Immature natural killer cell (primary cell): ENCODE measurements at regions not wholly inside any gene's neighbourhood (a gene's known extent, or its start where the extent isn't known, plus 50 kb on each side); places are given as distances from the start of the nearest gene placed in this dataset.

ENCODE experiments used
- DNase-seq, 3 donors: peaks; one replicate each; pipeline ENCODE4 v3.0.0; 2022; ENCODE audit warnings: mixed read lengths in 1 of 3
- H3K27ac Mint-ChIP-seq, 6 donors: one replicate each; pipeline ENCODE4 v1.8.0; 2020; ENCODE audit warnings: mixed read lengths in 6 of 6, mild to moderate bottlenecking in 5 of 6, inconsistent platforms in 4 of 6, moderate library complexity in 3 of 6
- H3K27me3 Mint-ChIP-seq, 3 donors: one replicate each; pipeline ENCODE4 v1.8.0; 2020 to 2021; ENCODE audit warnings: low read depth in 3 of 3, mild to moderate bottlenecking in 3 of 3, mixed read lengths in 3 of 3, moderate library complexity in 3 of 3, inconsistent platforms in 1 of 3
- H3K36me3 Mint-ChIP-seq, 3 donors: one replicate each; pipeline ENCODE4 v1.8.0; 2020; ENCODE audit warnings: mixed read lengths in 3 of 3, inconsistent platforms in 2 of 3, mild to moderate bottlenecking in 2 of 3
- H3K4me1 Mint-ChIP-seq, 2 donors: one replicate each; pipeline ENCODE4 v1.8.0; 2020; ENCODE audit warnings: inconsistent platforms in 2 of 2, mild to moderate bottlenecking in 2 of 2, mixed read lengths in 2 of 2, moderate library complexity in 1 of 2
- H3K4me3 Mint-ChIP-seq, 5 donors: one replicate each; pipeline ENCODE4 v1.8.0; 2020; ENCODE audit warnings: mild to moderate bottlenecking in 5 of 5, mixed read lengths in 5 of 5, inconsistent platforms in 3 of 5, moderate library complexity in 3 of 5
- H3K9me3 Mint-ChIP-seq, 6 donors: one replicate each; pipeline ENCODE4 v1.8.0; 2020; ENCODE audit warnings: mild to moderate bottlenecking in 6 of 6, mixed read lengths in 6 of 6, inconsistent platforms in 4 of 6, moderate library complexity in 3 of 6

- H3K27ac Mint-ChIP-seq: peak overlapping the region; percentile 19 to 93 (median 84)
Measured at GRCh38 chr1:244315996-244316395, 135.7 kb downstream of the ADSS2 start.

DNA sequence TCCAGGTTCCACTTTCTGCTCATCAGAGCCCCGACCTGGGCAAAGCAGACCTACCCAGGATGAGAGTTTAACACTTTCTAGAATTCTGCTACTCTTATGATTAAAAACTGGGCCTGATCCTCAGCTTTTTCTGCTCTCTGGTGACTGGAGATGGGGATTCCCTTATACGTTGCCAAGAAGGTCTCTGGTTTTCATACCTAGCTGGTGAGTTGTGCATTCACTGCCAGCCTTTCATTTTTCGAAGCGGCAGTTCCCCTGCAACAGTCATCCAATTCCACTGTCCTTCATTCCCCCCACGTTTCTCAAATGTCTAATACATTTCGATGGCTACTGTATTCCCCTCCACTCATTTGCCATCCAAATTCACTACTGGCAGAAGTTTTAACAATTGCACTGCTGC lies 135.3 kb downstream of the ADSS2 start:
- peak overlapping the region; percentile 19 to 93 (median 92) for H3K27ac Mint-ChIP-seq
- no peaks in the 10 kb centered on the region for H3K9me3 Mint-ChIP-seq
- peaks cover 6 to 27% (median 9%) of the 10 kb centered on the region in 3 donors for H3K36me3 Mint-ChIP-seq
- H3K4me1 Mint-ChIP-seq: peaks cover 83 to 90% of the 10 kb centered on the region in 2 donors
- DNase-seq: no peak
- peaks cover 0 to 12% (median 7%) of the 10 kb centered on the region in 3 donors for H3K27me3 Mint-ChIP-seq
- H3K4me3 Mint-ChIP-seq: peak overlapping the region in 2 of 5 donors; percentile 13 to 77

More at GRCh38 chr1:244315996-244316395, 135.7 kb downstream of the ADSS2 start:
- H3K4me1 Mint-ChIP-seq: peaks cover 83 to 92% of the 10 kb centered on the region in 2 donors
- DNase-seq: no peak
- H3K9me3 Mint-ChIP-seq: no peaks in the 10 kb centered on the region
- H3K4me3 Mint-ChIP-seq: peak overlapping the region in 1 of 5 donors; percentile 77
- peaks cover 9 to 31% (median 13%) of the 10 kb centered on the region in 3 donors for H3K36me3 Mint-ChIP-seq
- H3K27me3 Mint-ChIP-seq: peaks cover 0 to 12% (median 7%) of the 10 kb centered on the region in 3 donors

DNA sequence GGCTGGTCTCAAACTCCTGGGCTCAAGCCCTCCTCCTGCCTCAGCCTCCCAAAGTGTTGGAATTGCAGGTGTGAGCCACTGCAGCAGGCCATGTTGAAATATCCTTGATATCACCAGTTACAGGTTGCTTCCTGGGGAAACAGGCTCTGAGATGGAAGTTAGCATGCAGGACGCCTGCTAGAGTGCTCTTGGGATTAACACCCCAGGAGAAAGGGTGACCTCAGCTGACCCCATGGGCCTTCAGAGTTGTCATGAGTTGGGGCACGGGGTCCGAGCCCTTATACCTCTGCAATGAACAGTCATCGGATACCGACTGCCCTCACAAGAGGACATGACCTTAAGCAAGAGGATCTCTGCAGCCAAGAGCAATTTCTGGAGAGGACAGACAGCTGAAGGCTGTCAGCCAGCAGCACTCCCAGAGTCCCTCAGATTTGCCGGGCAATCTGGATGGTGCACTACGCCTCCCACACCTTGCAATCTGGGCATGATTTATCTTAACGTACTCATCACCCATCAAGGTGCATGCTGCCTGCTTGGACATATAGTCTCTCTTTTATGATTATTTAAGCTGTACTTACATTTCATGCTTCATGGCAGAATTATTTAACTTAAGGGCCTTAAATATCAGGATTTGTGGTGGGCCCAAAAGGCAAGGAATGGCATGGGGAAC lies 134.6 kb downstream of the ADSS2 start:
- H3K27me3 Mint-ChIP-seq: peaks cover 0 to 12% (median 7%) of the 10 kb centered on the region in 3 donors
- H3K27ac Mint-ChIP-seq: peak overlapping the region; percentile 85 to 93 (median 92)
- H3K4me1 Mint-ChIP-seq: peaks cover 86 to 90% of the 10 kb centered on the region in 2 donors
- peak overlapping the region; percentile 33 to 77 (median 70) for H3K4me3 Mint-ChIP-seq
- no peak for DNase-seq
- H3K36me3 Mint-ChIP-seq: peaks cover 6 to 20% (median 6%) of the 10 kb centered on the region in 3 donors
- H3K9me3 Mint-ChIP-seq: no peaks in the 10 kb centered on the region

DNA sequence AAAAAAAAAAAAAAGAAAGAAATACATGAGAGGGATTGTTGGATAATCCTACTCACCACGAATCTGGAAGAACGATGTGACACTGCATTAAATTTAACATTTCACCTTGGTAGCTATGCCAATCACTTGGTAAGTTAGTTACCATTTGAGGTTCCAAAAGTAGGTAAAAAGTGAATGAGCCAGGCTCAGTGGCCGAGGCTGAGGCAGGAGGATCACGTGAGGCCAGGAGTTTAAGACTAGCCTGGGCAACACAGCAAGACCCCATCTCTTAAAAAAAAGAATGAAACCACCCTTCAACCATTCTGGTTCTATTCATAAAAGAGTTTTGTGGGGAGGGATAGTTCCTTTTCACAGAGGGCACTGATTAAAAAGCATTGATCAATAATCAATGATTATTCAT lies 133.6 kb downstream of the ADSS2 start:
- H3K27ac Mint-ChIP-seq: peak overlapping the region; percentile 87 to 93 (median 92)
- peaks cover 0 to 14% (median 11%) of the 10 kb centered on the region in 3 donors for H3K27me3 Mint-ChIP-seq
- H3K4me3 Mint-ChIP-seq: peak overlapping the region; percentile 70 to 77 (median 76)
- H3K9me3 Mint-ChIP-seq: no peaks in the 10 kb centered on the region
- no peak for DNase-seq
- peaks cover 91 to 97% of the 10 kb centered on the region in 2 donors for H3K4me1 Mint-ChIP-seq
- H3K36me3 Mint-ChIP-seq: peaks cover 3 to 23% (median 10%) of the 10 kb centered on the region in 3 donors

DNA sequence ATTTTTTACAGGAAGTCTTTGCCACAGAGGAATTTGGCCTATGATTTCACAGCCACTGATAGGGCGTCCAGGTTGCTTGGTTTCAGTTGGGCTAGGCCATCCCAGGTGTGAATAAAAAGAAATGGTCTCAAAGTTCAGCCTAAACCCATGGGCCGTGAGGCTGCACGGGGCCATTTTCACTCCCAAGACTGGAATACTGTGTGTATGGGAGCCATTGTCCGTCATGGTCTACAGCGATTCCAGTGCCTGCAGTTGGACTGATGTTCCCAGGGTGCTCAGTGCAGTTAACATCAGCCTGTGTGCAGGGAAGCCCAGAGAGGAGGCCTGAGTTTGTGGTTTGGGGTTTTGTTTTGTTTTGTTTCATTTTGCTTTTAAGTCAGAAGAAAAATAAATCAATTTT lies 133.2 kb downstream of the ADSS2 start:
- DNase-seq: peak; percentile 44 to 50 (median 48)
- peaks cover 0 to 19% (median 10%) of the 10 kb centered on the region in 3 donors for H3K36me3 Mint-ChIP-seq
- peaks cover 0 to 14% (median 14%) of the 10 kb centered on the region in 3 donors for H3K27me3 Mint-ChIP-seq
- peak overlapping the region; percentile 87 to 93 (median 92) for H3K27ac Mint-ChIP-seq
- no peaks in the 10 kb centered on the region for H3K9me3 Mint-ChIP-seq
- peaks cover 91 to 97% of the 10 kb centered on the region in 2 donors for H3K4me1 Mint-ChIP-seq
- peak overlapping the region; percentile 70 to 77 (median 76) for H3K4me3 Mint-ChIP-seq

DNA sequence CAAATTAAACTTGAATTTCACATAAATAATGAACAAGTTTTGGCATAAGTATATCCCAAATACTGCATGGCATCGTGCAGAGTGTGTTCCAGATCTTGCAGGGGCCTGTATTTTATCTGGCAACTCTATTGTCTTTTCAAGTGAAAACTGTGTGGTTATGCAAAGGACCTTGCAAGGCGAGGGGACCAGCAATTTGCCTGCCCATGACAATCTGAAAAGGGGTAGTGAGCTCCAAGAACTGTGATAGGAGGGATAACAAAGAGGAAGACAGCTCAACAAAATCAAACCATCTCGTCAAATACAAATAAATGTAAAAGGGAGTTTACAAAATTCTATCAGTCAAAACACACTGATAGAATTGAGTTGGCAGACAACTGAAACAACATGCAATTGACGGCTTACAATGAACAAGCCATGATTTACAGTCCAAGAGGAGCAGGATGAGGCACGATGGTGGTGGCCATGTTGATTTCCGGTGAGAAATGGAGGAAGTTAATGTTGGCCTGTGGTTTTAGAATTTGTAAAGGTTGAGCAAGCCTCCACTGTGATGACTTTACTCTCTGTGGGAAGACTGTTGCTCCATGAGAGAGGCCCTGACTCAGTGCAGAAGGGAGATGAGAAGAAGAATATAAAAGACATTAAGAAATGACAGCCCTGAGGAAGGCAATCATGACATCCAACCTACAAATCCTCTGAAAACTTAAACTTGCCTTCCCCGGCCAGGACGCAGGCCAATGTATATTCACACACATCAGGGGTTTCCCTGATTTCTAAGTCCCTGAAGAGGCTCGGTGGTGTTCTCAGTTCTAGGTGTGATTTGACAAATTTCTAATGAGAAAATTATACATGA lies 132.2 kb downstream of the ADSS2 start:
- H3K36me3 Mint-ChIP-seq: peaks cover 0 to 15% (median 12%) of the 10 kb centered on the region in 3 donors
- H3K4me1 Mint-ChIP-seq: peaks cover 93 to 98% of the 10 kb centered on the region in 2 donors
- peak overlapping the region; percentile 86 to 100 (median 89) for H3K27ac Mint-ChIP-seq
- peaks cover 0 to 18% (median 14%) of the 10 kb centered on the region in 3 donors for H3K27me3 Mint-ChIP-seq
- H3K9me3 Mint-ChIP-seq: no peaks in the 10 kb centered on the region
- DNase-seq: peak; percentile 84 to 87 (median 87)
- H3K4me3 Mint-ChIP-seq: peak overlapping the region; percentile 61 to 83 (median 82)

GRCh38 chr1:244322181-244322580 lies 129.5 kb downstream of the ADSS2 start:
- H3K27me3 Mint-ChIP-seq: peaks cover 0 to 34% (median 25%) of the 10 kb centered on the region in 3 donors
- H3K4me1 Mint-ChIP-seq: peaks cover 88 to 98% of the 10 kb centered on the region in 2 donors
- peak overlapping the region; percentile 86 to 98 (median 93) for H3K4me3 Mint-ChIP-seq
- no peaks in the 10 kb centered on the region for H3K9me3 Mint-ChIP-seq
- H3K36me3 Mint-ChIP-seq: peaks cover 0 to 8% (median 4%) of the 10 kb centered on the region in 3 donors
- H3K27ac Mint-ChIP-seq: peak overlapping the region; percentile 95 to 100 (median 98)
- DNase-seq: no peak

- H3K27ac Mint-ChIP-seq: peak overlapping the region; percentile 95 to 100 (median 98)
- H3K9me3 Mint-ChIP-seq: no peaks in the 10 kb centered on the region
- H3K4me1 Mint-ChIP-seq: peaks cover 83 to 94% of the 10 kb centered on the region in 2 donors
- peaks cover 0 to 8% (median 4%) of the 10 kb centered on the region in 3 donors for H3K36me3 Mint-ChIP-seq
- peaks cover 0 to 36% (median 25%) of the 10 kb centered on the region in 3 donors for H3K27me3 Mint-ChIP-seq
- DNase-seq: peak; percentile 64 to 80 (median 68)
- peak overlapping the region; percentile 86 to 98 (median 93) for H3K4me3 Mint-ChIP-seq
Measured at GRCh38 chr1:244322791-244323521, 128.8 kb downstream of the ADSS2 start.

GRCh38 chr1:244324176-244324883 lies 127.4 kb downstream of the ADSS2 start:
- Mint-ChIP-seq H3K9me3 (no peaks in the 10 kb centered on the region), H3K4me3 (peak overlapping the region; percentile 86 to 98 (median 93)), H3K27me3 (peaks cover 0 to 34% (median 24%) of the 10 kb centered on the region in 3 donors), H3K36me3 (peaks cover 0 to 8% (median 4%) of the 10 kb centered on the region in 3 donors), H3K27ac (peak overlapping the region; percentile 95 to 100 (median 98)), H3K4me1 (peaks cover 72 to 80% of the 10 kb centered on the region in 2 donors)
- peak in 1 of 3 donors; percentile 19 for DNase-seq

GRCh38 chr1:244325056-244325758 lies 126.5 kb downstream of the ADSS2 start:
- Mint-ChIP-seq H3K9me3 (no peaks in the 10 kb centered on the region), H3K4me3 (peak overlapping the region; percentile 86 to 98 (median 93)), H3K27ac (peak overlapping the region; percentile 95 to 100 (median 98)), H3K27me3 (peaks cover 0 to 29% (median 17%) of the 10 kb centered on the region in 3 donors), H3K4me1 (peaks cover 64 to 72% of the 10 kb centered on the region in 2 donors), H3K36me3 (peaks cover 0 to 8% (median 4%) of the 10 kb centered on the region in 3 donors)
- DNase-seq: peak; percentile 76 to 85 (median 83)

GRCh38 chr1:244326757-244327156 lies 125.0 kb downstream of the ADSS2 start:
- Mint-ChIP-seq H3K36me3 (peaks cover 4 to 8% (median 5%) of the 10 kb centered on the region in 3 donors), H3K4me3 (peak overlapping the region; percentile 5 to 98 (median 60)), H3K27me3 (peaks cover 0 to 29% (median 17%) of the 10 kb centered on the region in 3 donors), H3K27ac (peak overlapping the region; percentile 95 to 100 (median 98)), H3K4me1 (peaks cover 52 to 58% of the 10 kb centered on the region in 2 donors), H3K9me3 (no peaks in the 10 kb centered on the region)
- DNase-seq: no peak

DNA sequence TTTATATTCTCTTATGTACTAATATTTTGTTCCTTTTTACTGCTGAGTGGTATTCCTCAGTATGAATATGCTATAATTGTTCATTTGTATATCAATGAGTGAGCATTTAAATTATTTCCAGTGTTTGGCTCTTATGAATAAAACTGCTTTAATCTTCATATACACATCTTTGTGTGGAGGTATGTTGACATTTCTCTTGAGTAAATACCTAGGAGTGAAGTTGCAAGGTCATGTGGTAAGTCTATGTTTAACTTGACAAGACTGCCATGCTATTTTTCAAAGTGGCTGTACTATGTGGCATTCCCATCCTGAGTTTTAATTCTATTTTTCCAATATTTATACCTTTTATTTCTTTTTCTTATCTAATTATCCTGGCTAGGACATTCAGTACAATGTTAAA lies 124.2 kb downstream of the ADSS2 start:
- peaks cover 44 to 50% of the 10 kb centered on the region in 2 donors for H3K4me1 Mint-ChIP-seq
- no peak for DNase-seq

More for the DNA sequence above, 124.2 kb downstream of the ADSS2 start:
- no peaks in the 10 kb centered on the region for H3K9me3 Mint-ChIP-seq
- peak overlapping the region; percentile 76 to 100 (median 98) for H3K27ac Mint-ChIP-seq
- peak overlapping the region in 3 of 5 donors; percentile 4 to 59 (median 55) for H3K4me3 Mint-ChIP-seq
- peaks cover 4 to 8% (median 5%) of the 10 kb centered on the region in 3 donors for H3K36me3 Mint-ChIP-seq
- peaks cover 3 to 30% (median 17%) of the 10 kb centered on the region in 3 donors for H3K27me3 Mint-ChIP-seq
